Tibial nerve (tissue), 4 donors: ENCODE measurements at regions not wholly inside any gene's neighbourhood (a gene's known extent, or its start where the extent isn't known, plus 50 kb on each side); places are given as distances from the start of the nearest gene placed in this dataset.

ENCODE experiments used
- DNase-seq, 2 donors: peaks; one replicate each; pipeline ENCODE4 v3.0.0-alpha.2; 2019; ENCODE audit warnings: low spot score in 2 of 2
- H3K27ac ChIP-seq, 4 donors: fragments of 200-600 bp; sonication (generic) in 3 of 4; one replicate each; pipeline ENCODE4 v1.5.1; 2017 to 2019; ENCODE audit warnings: mild to moderate bottlenecking in 1 of 4
- H3K27me3 ChIP-seq, 2 donors: fragments of 200-600 bp; sonication (generic) in 1 of 2; one replicate each; pipeline versions ENCODE4 v1.5.1 to v1.6.0; 2017 to 2019
- H3K36me3 ChIP-seq, 3 donors: fragments of 200-600 bp; sonication (generic); one replicate each; pipeline ENCODE4 v1.5.1; 2018 to 2019
- H3K4me1 ChIP-seq, 4 donors: fragments of 200-600 bp; sonication (generic) in 3 of 4; one replicate each; pipeline ENCODE4 v1.5.1; 2017 to 2019
- H3K4me3 ChIP-seq, 4 donors: fragments of 200-600 bp; sonication (generic) in 3 of 4; one replicate each; pipeline ENCODE4 v1.5.1; 2017 to 2019; ENCODE audit warnings: mild to moderate bottlenecking in 1 of 4, moderate library complexity in 1 of 4
- H3K9me3 ChIP-seq, 4 donors: fragments of 200-600 bp; sonication (generic) in 3 of 4; one replicate each; pipeline ENCODE4 v1.5.1; 2017 to 2019
- EP300 ChIP-seq, 2 donors: sonication (generic); formaldehyde crosslinking; IDR thresholded peaks; one replicate each; pipeline ENCODE4 v1.6.1; 2017; ENCODE audit warnings: antibody characterized with exemption in 2 of 2, mild to moderate bottlenecking in 1 of 2
- POLR2A ChIP-seq, 2 donors: fragments of 450-650 bp; IDR thresholded peaks; one replicate each; pipeline ENCODE4 v1.6.1; 2017; ENCODE audit warnings: antibody characterized with exemption in 2 of 2, mild to moderate bottlenecking in 2 of 2, moderate library complexity in 2 of 2
- WGBS, 2 donors: methylation state at CpG; one replicate each; pipeline ENCODE4 v1.1.5; 2018; 5-methylcytosine and 5-hydroxymethylcytosine counted together
- TF ChIP-seq, protein P1 (sequence below), 5 experiments: fragments of 200-600 bp in 3 of 5; fragments of 450-650 bp in 2 of 5; sonication (generic) in 3 of 5; IDR thresholded peaks; one replicate each; pipeline ENCODE4 v1.5.1; 2016 to 2019; ENCODE audit warnings: antibody characterized with exemption in 5 of 5, mild to moderate bottlenecking in 3 of 5, moderate library complexity in 2 of 5

GRCh38 chr22:27300536-27301285 is 500.8 kb downstream of the MN1 start:
- Histone ChIP-seq H3K4me3 (no peak overlapping the region), H3K9me3 (no peaks in the 10 kb centered on the region), H3K4me1 (peaks cover 0 to 15% (median 0%) of the 10 kb centered on the region in 4 donors), H3K27ac (no peak overlapping the region), H3K27me3 (peaks cover 0 to 29% of the 10 kb centered on the region in 2 donors), H3K36me3 (no peaks in the 10 kb centered on the region)
- 84 to 91% methylated on average over 15 to 16 of the region's 16 CpGs for WGBS, 2 donors
- TF ChIP-seq, protein P1, sequence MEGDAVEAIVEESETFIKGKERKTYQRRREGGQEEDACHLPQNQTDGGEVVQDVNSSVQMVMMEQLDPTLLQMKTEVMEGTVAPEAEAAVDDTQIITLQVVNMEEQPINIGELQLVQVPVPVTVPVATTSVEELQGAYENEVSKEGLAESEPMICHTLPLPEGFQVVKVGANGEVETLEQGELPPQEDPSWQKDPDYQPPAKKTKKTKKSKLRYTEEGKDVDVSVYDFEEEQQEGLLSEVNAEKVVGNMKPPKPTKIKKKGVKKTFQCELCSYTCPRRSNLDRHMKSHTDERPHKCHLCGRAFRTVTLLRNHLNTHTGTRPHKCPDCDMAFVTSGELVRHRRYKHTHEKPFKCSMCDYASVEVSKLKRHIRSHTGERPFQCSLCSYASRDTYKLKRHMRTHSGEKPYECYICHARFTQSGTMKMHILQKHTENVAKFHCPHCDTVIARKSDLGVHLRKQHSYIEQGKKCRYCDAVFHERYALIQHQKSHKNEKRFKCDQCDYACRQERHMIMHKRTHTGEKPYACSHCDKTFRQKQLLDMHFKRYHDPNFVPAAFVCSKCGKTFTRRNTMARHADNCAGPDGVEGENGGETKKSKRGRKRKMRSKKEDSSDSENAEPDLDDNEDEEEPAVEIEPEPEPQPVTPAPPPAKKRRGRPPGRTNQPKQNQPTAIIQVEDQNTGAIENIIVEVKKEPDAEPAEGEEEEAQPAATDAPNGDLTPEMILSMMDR (IDR thresholded peaks at IDR 0.05), result no peak
- TF ChIP-seq POLR2A (IDR thresholded peaks at IDR 0.05) (no peak), EP300 (IDR thresholded peaks at IDR 0.05) (no peak)
- no peak for DNase-seq

- Histone ChIP-seq H3K36me3 (no peaks in the 10 kb centered on the region), H3K9me3 (no peaks in the 10 kb centered on the region), H3K27me3 (peaks cover 0 to 18% of the 10 kb centered on the region in 2 donors), H3K4me3 (no peak overlapping the region), H3K27ac (no peak overlapping the region), H3K4me1 (peaks cover 0 to 17% (median 0%) of the 10 kb centered on the region in 4 donors)
- WGBS, 2 donors, result 79 to 87% methylated on average over 8 to 11 of the region's 11 CpGs
- TF ChIP-seq, protein P1 (IDR thresholded peaks at IDR 0.05), result no peak
- TF ChIP-seq POLR2A (IDR thresholded peaks at IDR 0.05) (no peak), EP300 (IDR thresholded peaks at IDR 0.05) (no peak)
- DNase-seq, result no peak
Measured at GRCh38 chr22:27302501-27302900, 499.1 kb downstream of the MN1 start.

- no peak for DNase-seq
- TF ChIP-seq EP300 (IDR thresholded peaks at IDR 0.05) (no peak), POLR2A (IDR thresholded peaks at IDR 0.05) (no peak)
- TF ChIP-seq, protein P1 (IDR thresholded peaks at IDR 0.05), result no peak
- no peaks in the 10 kb centered on the region for H3K9me3 ChIP-seq
Measured at GRCh38 chr22:27303718-27304117, 497.8 kb downstream of the MN1 start.

DNA sequence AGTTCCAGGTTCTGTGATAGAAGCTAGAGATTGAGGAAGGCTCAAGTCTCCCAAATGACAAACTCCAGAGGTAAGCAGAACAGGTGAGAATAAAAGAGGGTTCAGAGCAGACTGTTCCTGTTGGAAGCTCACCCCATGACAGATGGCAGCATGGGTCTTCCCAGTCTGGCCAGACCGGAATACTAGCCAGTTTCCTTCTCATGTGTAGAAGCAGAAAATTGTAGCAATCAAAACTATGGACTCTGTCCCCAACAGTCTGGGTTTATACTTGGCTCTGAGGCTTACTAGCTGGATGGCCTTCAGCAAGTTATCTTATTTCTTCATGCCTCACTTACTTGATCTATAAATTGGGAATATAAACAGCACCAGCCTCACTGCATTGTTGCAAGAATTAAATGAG is 494.8 kb downstream of the MN1 start:
- Histone ChIP-seq H3K27ac (no peak overlapping the region), H3K27me3 (no peaks in the 10 kb centered on the region), H3K9me3 (no peaks in the 10 kb centered on the region), H3K4me1 (peaks cover 0 to 30% (median 0%) of the 10 kb centered on the region in 4 donors), H3K36me3 (no peaks in the 10 kb centered on the region), H3K4me3 (no peak overlapping the region)
- no peak for TF ChIP-seq POLR2A (IDR thresholded peaks at IDR 0.05)
- TF ChIP-seq, protein P1 (IDR thresholded peaks at IDR 0.05), result no peak
- TF ChIP-seq EP300 (IDR thresholded peaks at IDR 0.05), result no peak
- DNase-seq, result no peak
- 92% methylated on average over 1 of the region's 1 CpG for WGBS, 2 donors

More at GRCh38 chr22:27303718-27304117, 497.8 kb downstream of the MN1 start:
- H3K27me3 ChIP-seq, result peaks cover 0 to 13% of the 10 kb centered on the region in 2 donors
- H3K4me1 ChIP-seq, result peaks cover 0 to 18% (median 0%) of the 10 kb centered on the region in 4 donors
- H3K27ac ChIP-seq, result no peak overlapping the region
- H3K4me3 ChIP-seq, result no peak overlapping the region
- H3K36me3 ChIP-seq, result no peaks in the 10 kb centered on the region

GRCh38 chr22:27307545-27308247 is 493.9 kb downstream of the MN1 start:
- WGBS, 2 donors, result 54 to 57% methylated on average over 4 of the region's 4 CpGs
- H3K36me3 ChIP-seq, result no peaks in the 10 kb centered on the region
- no peak for TF ChIP-seq EP300 (IDR thresholded peaks at IDR 0.05)
- TF ChIP-seq, protein P1 (IDR thresholded peaks at IDR 0.05), result no peak
- no peak for TF ChIP-seq POLR2A (IDR thresholded peaks at IDR 0.05)
- no peak for DNase-seq
- no peaks in the 10 kb centered on the region for H3K27me3 ChIP-seq
- H3K9me3 ChIP-seq, result no peaks in the 10 kb centered on the region
- peak overlapping the region in 2 of 4 donors; percentile 28 to 36 for H3K27ac ChIP-seq
- H3K4me3 ChIP-seq, result no peak overlapping the region
- peaks cover 0 to 39% (median under 1%) of the 10 kb centered on the region in 4 donors for H3K4me1 ChIP-seq
